Panc1 (cell line): ENCODE measurements at regions not wholly inside any gene's neighbourhood (a gene's known extent, or its start where the extent isn't known, plus 50 kb on each side); places are given as distances from the start of the nearest gene placed in this dataset.

Experiments
- ATAC-seq: fragments of 200-7000 bp; cut with Tn5 transposase; 2 replicates; pipeline ENCODE4 v1.9.1; 2020; ENCODE audit warnings: mild to moderate bottlenecking, moderate library complexity
- BruUV-seq: library from RNA; stranded (reverse); fragments of 400-500 nt; replicated peaks from 2 replicates; lab custom pipeline; 2021; lab: Mats Ljungman, UMichigan
- CTCF ChIA-PET: fragments of 300-600 bp; sonication (Branson Sonifier 250); formaldehyde crosslinking; loops from one replicate; lab custom pipeline; 2022; ENCODE audit warnings: antibody characterized with exemption; lab: Charles Lee
- POLR2A ChIA-PET: fragments of 300-600 bp; sonication (Branson Sonifier 250); formaldehyde crosslinking; loops from one replicate; lab custom pipeline; 2022; ENCODE audit warnings: antibody characterized with exemption; lab: Charles Lee
- DNase-seq: peaks from one replicate; pipeline ENCODE4 v3.0.0-alpha.2; 2010; ENCODE audit warnings: low read depth, low spot score
- H3K27ac ChIP-seq: 2 replicates; pipeline ENCODE4 v1.5.1; 2011; ENCODE audit warnings: mild to moderate bottlenecking, low read length, inconsistent platforms
- H3K27me3 ChIP-seq: fragments of 200-500 bp; sonication (Bioruptor generic); 2 replicates; pipeline ENCODE4 v1.6.0; 2014; ENCODE audit warnings: low read length, inconsistent platforms; ENCODE audit not compliant: control insufficient read depth, insufficient read depth
- H3K36me3 ChIP-seq: fragments of 200-500 bp; sonication (Bioruptor generic); 2 replicates; pipeline ENCODE4 v1.5.1; 2014; ENCODE audit warnings: inconsistent platforms, mild to moderate bottlenecking, low read length, moderate library complexity; ENCODE audit not compliant: control insufficient read depth, insufficient read depth
- H3K4me1 ChIP-seq: 2 replicates; pipeline ENCODE4 v1.5.1; 2011; ENCODE audit warnings: inconsistent platforms, mild to moderate bottlenecking, low read length, moderate library complexity; ENCODE audit not compliant: control insufficient read depth, insufficient read depth
- H3K4me3 ChIP-seq, 2 experiments: 2 replicates each; pipeline ENCODE4 v1.5.1; 2011 to 2012; ENCODE audit warnings: low read depth in 2 of 2, low read length in 2 of 2, mild to moderate bottlenecking in 2 of 2, inconsistent platforms in 1 of 2, moderate library complexity in 1 of 2
- H3K9me3 ChIP-seq: fragments of 200-500 bp; sonication (Bioruptor generic); 2 replicates; pipeline ENCODE4 v1.5.1; 2014; ENCODE audit warnings: low read depth, mild to moderate bottlenecking, inconsistent platforms, low read length, moderate library complexity; ENCODE audit not compliant: control insufficient read depth, insufficient read depth
- CTCF ChIP-seq: fragments of 450-650 bp; IDR thresholded peaks from 2 replicates; pipeline ENCODE4 v1.5.1; 2017; ENCODE audit warnings: mild to moderate bottlenecking
- POLR2AphosphoS5 ChIP-seq: IDR thresholded peaks from 2 replicates; pipeline ENCODE4 v1.6.1; 2012; ENCODE audit warnings: mild to moderate bottlenecking, low read depth, low read length, moderate library complexity
- SIN3A ChIP-seq: IDR thresholded peaks from 2 replicates; pipeline ENCODE4 v1.6.1; 2012; ENCODE audit warnings: low read depth, mild to moderate bottlenecking, low read length, moderate library complexity, borderline replicate concordance; ENCODE audit not compliant: insufficient read depth
- TCF7L2 ChIP-seq: IDR thresholded peaks from 2 replicates; pipeline ENCODE4 v1.6.1; 2011; ENCODE audit warnings: mild to moderate bottlenecking, low read depth, low read length, inconsistent platforms
- in situ Hi-C: cut with HindIII; loops from 2 replicates; pipeline ENCODE4 v1.10.0; 2016; ENCODE audit warnings: low sequenced_read_pairs, low pct_unique_long_range_greater_than_20kb
- intact Hi-C: fragments of 100-400 bp; cut with micrococcal nuclease; formaldehyde crosslinking; loops from one replicate; pipeline ENCODE4 v1.10.0; 2022; ENCODE audit not compliant: unreplicated experiment

GRCh38 chr10:9311702-9312499 lies 1257.4 kb downstream of the GATA3 start:
- Histone ChIP-seq H3K9me3 (no peaks in the 10 kb centered on the region), H3K4me3 (no peak overlapping the region), H3K36me3 (no peaks in the 10 kb centered on the region), H3K4me1 (no peaks in the 10 kb centered on the region), H3K27ac (no peak overlapping the region), H3K27me3 (peaks cover 2% of the 10 kb centered on the region)
- CTCF ChIA-PET = interaction anchor here (0.5 to 0.7 kb wide), 3 partner anchors 28 to 260 kb away, joined by 3 to 6 read pairs (median 4); no protein-coding TSS in a partner anchor
- intact Hi-C loops = no loop called here
- no peak for ATAC-seq
- POLR2A ChIA-PET = no interaction called here
- in situ Hi-C loops = no loop called here
- DNase-seq = no peak
- no TSS peak for BruUV-seq
- TF ChIP-seq TCF7L2 (no peak), CTCF (peak; percentile 37; the same call in 1 of the 2 replicates)

GRCh38 chr10:9315292-9315691 lies 1260.8 kb downstream of the GATA3 start:
- in situ Hi-C loops (no loop called here), intact Hi-C loops (no loop called here)
- ATAC-seq (no peak), DNase-seq (no peak)
- H3K36me3 ChIP-seq = no peaks in the 10 kb centered on the region
- no peak overlapping the region for H3K27ac ChIP-seq
- TF ChIP-seq CTCF (no peak), SIN3A (no peak), TCF7L2 (no peak)
- no peaks in the 10 kb centered on the region for H3K4me1 ChIP-seq
- ChIA-PET POLR2A (no interaction called here), CTCF (no interaction called here)
- H3K4me3 ChIP-seq = no peak overlapping the region
- BruUV-seq = no TSS peak
- no peaks in the 10 kb centered on the region for H3K9me3 ChIP-seq
- no peaks in the 10 kb centered on the region; the same call in 1 of the 2 replicates for H3K27me3 ChIP-seq

- Histone ChIP-seq H3K36me3 (no peaks in the 10 kb centered on the region; the same call in 1 of the 2 replicates), H3K4me1 (no peaks in the 10 kb centered on the region), H3K9me3 (no peaks in the 10 kb centered on the region), H3K4me3 (no peak overlapping the region), H3K27ac (no peak overlapping the region), H3K27me3 (no peaks in the 10 kb centered on the region)
- intact Hi-C loops = loop anchor here (10.0 kb wide), 1 partner anchor 1703 kb away; no protein-coding TSS in a partner anchor
- ChIA-PET CTCF (no interaction called here), POLR2A (no interaction called here)
- BruUV-seq = no TSS peak
- ATAC-seq (no peak), DNase-seq (peak; percentile 8)
- TF ChIP-seq CTCF (peak; percentile 76), POLR2AphosphoS5 (no peak)
- in situ Hi-C loops = no loop called here
These were observed 1277.1 kb downstream of the GATA3 start for GRCh38 chr10:9331583-9332008.
